CD14-positive monocyte (primary cell): ENCODE measurements at regions not wholly inside any gene's neighbourhood (a gene's known extent, or its start where the extent isn't known, plus 50 kb on each side); places are given as distances from the start of the nearest gene placed in this dataset.

ENCODE experiments used
- DNase-seq, 3 donors: peaks; one replicate each; pipeline ENCODE4 v3.0.0-alpha.2; 2011 to 2022
- H2AFZ ChIP-seq: 2 replicates; pipeline ENCODE4 v1.6.0; 2012; ENCODE audit warnings: mild to moderate bottlenecking, low read depth, low read length, inconsistent platforms; ENCODE audit not compliant: insufficient read depth, poor library complexity, severe bottlenecking
- H3K27ac ChIP-seq, 2 donors: 1 replicate in 1 of 2; 2 replicates in 1 of 2; pipeline ENCODE4 v1.5.1; 2012 to 2013; ENCODE audit warnings: low read length in 2 of 2, control low read depth in 1 of 2, inconsistent platforms in 1 of 2, low read depth in 1 of 2, mild to moderate bottlenecking in 1 of 2
- H3K27me3 ChIP-seq, 2 donors: one replicate each; pipeline versions ENCODE4 v1.6.0 to v1.6.1; 2011 to 2013; ENCODE audit warnings: low read length in 2 of 2; ENCODE audit not compliant: control insufficient read depth in 2 of 2, insufficient read depth in 2 of 2
- H3K36me3 ChIP-seq, 2 donors: replicated peaks in 1 of 2; 1 replicate in 1 of 2; 2 replicates in 1 of 2; pipeline versions ENCODE4 v1.5.1 to v1.6.1; 2012 to 2013; ENCODE audit warnings: low read length in 2 of 2, control low read depth in 1 of 2, inconsistent platforms in 1 of 2, mild to moderate bottlenecking in 1 of 2; ENCODE audit not compliant: insufficient read depth in 2 of 2, control insufficient read depth in 1 of 2
- H3K4me1 ChIP-seq, 2 donors: 1 replicate in 1 of 2; 2 replicates in 1 of 2; pipeline versions ENCODE4 v1.5.1 to v1.6.1; 2012 to 2013; ENCODE audit warnings: low read length in 2 of 2, control low read depth in 1 of 2, inconsistent platforms in 1 of 2, mild to moderate bottlenecking in 1 of 2, moderate library complexity in 1 of 2; ENCODE audit not compliant: insufficient read depth in 2 of 2, control insufficient read depth in 1 of 2
- H3K4me2 ChIP-seq: replicated peaks from 2 replicates; pipeline ENCODE3; 2012; ENCODE audit warnings: low read length, moderate library complexity, mild to moderate bottlenecking; ENCODE audit not compliant: poor library complexity, severe bottlenecking; ENCODE audit errors: extremely low read depth
- H3K4me3 ChIP-seq, 3 experiments: fragments of 200-600 bp in 1 of 3; sonication (generic) in 1 of 3; replicated peaks in 1 of 3; 1 replicate in 2 of 3; 2 replicates in 1 of 3; pipeline ENCODE4 v1.5.1; 2011 to 2013; ENCODE audit warnings: low read length in 3 of 3, mild to moderate bottlenecking in 3 of 3, control low read depth in 2 of 3, low read depth in 2 of 3, inconsistent platforms in 1 of 3, moderate library complexity in 1 of 3
- H3K79me2 ChIP-seq: 2 replicates; pipeline ENCODE4 v1.6.0; 2012; ENCODE audit warnings: mild to moderate bottlenecking, control low read depth, inconsistent platforms, low read length, moderate library complexity; ENCODE audit not compliant: insufficient read depth
- H3K9ac ChIP-seq: 2 replicates; pipeline ENCODE4 v1.6.0; 2017; ENCODE audit warnings: low read length, mild to moderate bottlenecking; ENCODE audit not compliant: insufficient read depth, poor library complexity, severe bottlenecking
- H3K9me3 ChIP-seq, 2 donors: replicated peaks in 1 of 2; 1 replicate in 1 of 2; 2 replicates in 1 of 2; pipeline versions ENCODE4 v1.5.1 to v1.6.1; 2012 to 2013; ENCODE audit warnings: low read length in 2 of 2, control low read depth in 1 of 2; ENCODE audit not compliant: control insufficient read depth in 1 of 2, insufficient read depth in 1 of 2
- H4K20me1 ChIP-seq: 2 replicates; pipeline ENCODE4 v1.6.0; 2012; ENCODE audit warnings: mild to moderate bottlenecking, low read length, control low read depth, moderate library complexity; ENCODE audit not compliant: insufficient read depth
- H3K27ac Mint-ChIP-seq, 7 donors: one replicate each; pipeline ENCODE4 v1.8.0; 2020; ENCODE audit warnings: mild to moderate bottlenecking in 7 of 7, mixed read lengths in 7 of 7, moderate library complexity in 6 of 7, inconsistent platforms in 2 of 7
- H3K27me3 Mint-ChIP-seq, 3 donors: one replicate each; pipeline ENCODE4 v1.8.0; 2021 to 2022; ENCODE audit warnings: low read depth in 3 of 3, mild to moderate bottlenecking in 3 of 3, mixed read lengths in 3 of 3, moderate library complexity in 3 of 3, inconsistent platforms in 1 of 3
- H3K36me3 Mint-ChIP-seq, 2 donors: one replicate each; pipeline ENCODE4 v1.8.0; 2020; ENCODE audit warnings: mixed read lengths in 2 of 2, inconsistent platforms in 1 of 2, mild to moderate bottlenecking in 1 of 2
- H3K4me1 Mint-ChIP-seq: one replicate; pipeline ENCODE4 v1.8.0; 2020; ENCODE audit warnings: mild to moderate bottlenecking, mixed read lengths
- H3K4me3 Mint-ChIP-seq, 2 donors: one replicate each; pipeline ENCODE4 v1.8.0; 2020; ENCODE audit warnings: mild to moderate bottlenecking in 2 of 2, mixed read lengths in 2 of 2, moderate library complexity in 1 of 2
- H3K9me3 Mint-ChIP-seq, 7 donors: one replicate each; pipeline ENCODE4 v1.8.0; 2020 to 2022; ENCODE audit warnings: mixed read lengths in 7 of 7, mild to moderate bottlenecking in 6 of 7, moderate library complexity in 6 of 7, inconsistent platforms in 2 of 7
- WGBS: methylation state at CpG from one replicate; pipeline ENCODE4 v1.1.5; 2013; ENCODE audit warnings: missing lambda C conversion rate; ENCODE audit not compliant: insufficient coverage; 5-methylcytosine and 5-hydroxymethylcytosine counted together
- intact Hi-C, 2 donors: fragments of 100-400 bp; cut with micrococcal nuclease; formaldehyde crosslinking; loops; one replicate each; pipeline versions ENCODE4 v1.15.0 to v1.15.1; 2023
- TF ChIP-seq, protein P1 (sequence below): fragments of 200-600 bp; IDR thresholded peaks from one replicate; pipeline ENCODE4 v1.8.0; 2022; ENCODE audit warnings: antibody characterized with exemption, mild to moderate bottlenecking

DNA sequence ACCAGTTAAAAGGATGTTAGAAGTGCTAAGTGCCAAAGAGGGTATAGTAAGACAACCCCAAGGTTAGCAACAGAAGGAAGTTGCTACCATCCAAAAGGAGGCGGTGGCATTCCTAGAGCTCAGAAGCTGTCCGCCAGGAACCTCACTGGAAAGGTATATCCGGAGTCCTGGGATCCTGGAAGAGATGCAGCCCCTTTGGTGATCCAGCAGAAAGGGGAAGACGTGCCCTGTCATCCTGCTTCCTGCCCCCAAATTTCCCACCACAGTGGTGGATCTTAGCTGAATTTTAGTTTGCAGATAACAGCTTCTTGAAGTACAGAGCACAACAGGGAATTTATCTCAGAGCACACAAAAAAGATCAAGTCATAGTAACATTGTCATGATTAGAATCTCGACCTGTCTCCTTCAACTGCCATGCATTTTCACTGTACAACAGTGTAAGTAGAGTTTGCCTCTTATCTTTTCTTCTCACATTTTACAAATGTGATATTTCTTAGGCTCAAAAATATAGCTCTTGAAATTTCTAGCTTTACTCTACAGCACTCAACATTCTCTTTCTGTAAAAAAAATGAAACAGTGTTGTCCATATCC lies 526.3 kb downstream of the SOX5 start:
- Mint-ChIP-seq H3K4me1 (no peaks in the 10 kb centered on the region), H3K4me3 (no peak overlapping the region), H3K27ac (no peak overlapping the region), H3K36me3 (no peaks in the 10 kb centered on the region), H3K9me3 (peaks cover 2 to 21% (median 4%) of the 10 kb centered on the region in 7 donors), H3K27me3 (peaks cover 0 to 3% (median 0%) of the 10 kb centered on the region in 3 donors)
- H4K20me1 ChIP-seq = no peaks in the 10 kb centered on the region
- intact Hi-C loops = no loop called here
- WGBS = 90% methylated on average over 3 of the region's 5 CpGs
- H3K4me3 ChIP-seq = no peak overlapping the region
- H3K4me1 ChIP-seq = no peaks in the 10 kb centered on the region
- no peaks in the 10 kb centered on the region for H3K36me3 ChIP-seq
- H3K79me2 ChIP-seq = no peaks in the 10 kb centered on the region
- TF ChIP-seq, protein P1, sequence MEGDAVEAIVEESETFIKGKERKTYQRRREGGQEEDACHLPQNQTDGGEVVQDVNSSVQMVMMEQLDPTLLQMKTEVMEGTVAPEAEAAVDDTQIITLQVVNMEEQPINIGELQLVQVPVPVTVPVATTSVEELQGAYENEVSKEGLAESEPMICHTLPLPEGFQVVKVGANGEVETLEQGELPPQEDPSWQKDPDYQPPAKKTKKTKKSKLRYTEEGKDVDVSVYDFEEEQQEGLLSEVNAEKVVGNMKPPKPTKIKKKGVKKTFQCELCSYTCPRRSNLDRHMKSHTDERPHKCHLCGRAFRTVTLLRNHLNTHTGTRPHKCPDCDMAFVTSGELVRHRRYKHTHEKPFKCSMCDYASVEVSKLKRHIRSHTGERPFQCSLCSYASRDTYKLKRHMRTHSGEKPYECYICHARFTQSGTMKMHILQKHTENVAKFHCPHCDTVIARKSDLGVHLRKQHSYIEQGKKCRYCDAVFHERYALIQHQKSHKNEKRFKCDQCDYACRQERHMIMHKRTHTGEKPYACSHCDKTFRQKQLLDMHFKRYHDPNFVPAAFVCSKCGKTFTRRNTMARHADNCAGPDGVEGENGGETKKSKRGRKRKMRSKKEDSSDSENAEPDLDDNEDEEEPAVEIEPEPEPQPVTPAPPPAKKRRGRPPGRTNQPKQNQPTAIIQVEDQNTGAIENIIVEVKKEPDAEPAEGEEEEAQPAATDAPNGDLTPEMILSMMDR = no peak
- no peaks in the 10 kb centered on the region for H3K27me3 ChIP-seq
- H3K27ac ChIP-seq = no peak overlapping the region
- no peak overlapping the region for H3K4me2 ChIP-seq
- no peak overlapping the region for H3K9ac ChIP-seq
- H3K9me3 ChIP-seq = peaks cover 0 to 7% of the 10 kb centered on the region in 2 donors
- H2AFZ ChIP-seq = no peak overlapping the region
- no peak for DNase-seq

DNA sequence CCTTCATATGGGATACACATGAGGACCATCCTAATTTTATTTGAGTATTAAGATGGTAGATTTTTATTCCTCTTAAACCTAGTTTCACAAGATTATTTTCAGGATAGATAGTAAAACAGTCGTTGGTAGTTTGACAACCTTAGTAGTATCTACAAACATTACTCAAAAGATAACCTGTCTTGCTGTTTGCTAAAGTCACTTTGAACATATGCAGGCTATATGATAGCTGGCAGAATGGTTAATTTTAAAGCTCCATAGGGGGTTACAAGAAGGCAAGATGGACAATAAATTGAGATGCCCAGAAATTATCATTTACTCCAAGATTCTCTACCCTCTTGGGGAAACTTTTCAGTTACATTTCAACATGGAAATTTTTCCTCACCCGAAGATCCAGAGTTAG lies 525.7 kb downstream of the SOX5 start:
- Mint-ChIP-seq H3K36me3 (no peaks in the 10 kb centered on the region), H3K27ac (no peak overlapping the region), H3K4me1 (no peaks in the 10 kb centered on the region), H3K4me3 (no peak overlapping the region), H3K27me3 (peaks cover 0 to 3% (median 0%) of the 10 kb centered on the region in 3 donors), H3K9me3 (peaks cover 2 to 23% (median 4%) of the 10 kb centered on the region in 7 donors)
- Histone ChIP-seq H3K4me3 (no peak overlapping the region), H3K79me2 (no peaks in the 10 kb centered on the region), H3K4me1 (no peaks in the 10 kb centered on the region), H2AFZ (no peak overlapping the region), H3K36me3 (no peaks in the 10 kb centered on the region), H3K9me3 (peaks cover 0 to 9% of the 10 kb centered on the region in 2 donors), H3K4me2 (no peak overlapping the region), H4K20me1 (no peaks in the 10 kb centered on the region), H3K27ac (no peak overlapping the region), H3K27me3 (no peaks in the 10 kb centered on the region), H3K9ac (no peak overlapping the region)
- no peak for DNase-seq
- TF ChIP-seq, protein P1 = no peak
- WGBS = no CpG with 5 or more reads among the region's 2 CpGs
- intact Hi-C loops = no loop called here
